ES-I3 (cell line): ENCODE measurements at regions not wholly inside any gene's neighbourhood (a gene's known extent, or its start where the extent isn't known, plus 50 kb on each side); places are given as distances from the start of the nearest gene placed in this dataset.

Source experiments
- H3K36me3 ChIP-seq: 2 replicates; pipeline ENCODE4 v1.6.1; 2013; ENCODE audit warnings: mild to moderate bottlenecking, low read length, control low read depth, moderate library complexity; ENCODE audit not compliant: insufficient read depth
- H3K4me1 ChIP-seq: 2 replicates; pipeline ENCODE4 v1.6.1; 2013; ENCODE audit warnings: mild to moderate bottlenecking, control low read depth, low read length; ENCODE audit not compliant: insufficient read depth
- H3K9ac ChIP-seq: 2 replicates; pipeline ENCODE4 v1.6.1; 2013; ENCODE audit warnings: low read depth, mild to moderate bottlenecking, low read length, moderate library complexity
- H3K9me3 ChIP-seq: 2 replicates; pipeline ENCODE4 v1.6.1; 2013; ENCODE audit warnings: mild to moderate bottlenecking, low read length, moderate library complexity; ENCODE audit not compliant: control insufficient read depth, insufficient read depth

GRCh38 chr6:133190912-133191311 is 50.2 kb upstream of the EYA4 start:
- H3K9ac ChIP-seq: no peak overlapping the region
- H3K36me3 ChIP-seq: no peaks in the 10 kb centered on the region
- H3K9me3 ChIP-seq: no peaks in the 10 kb centered on the region
- H3K4me1 ChIP-seq: peaks cover 14% of the 10 kb centered on the region

DNA sequence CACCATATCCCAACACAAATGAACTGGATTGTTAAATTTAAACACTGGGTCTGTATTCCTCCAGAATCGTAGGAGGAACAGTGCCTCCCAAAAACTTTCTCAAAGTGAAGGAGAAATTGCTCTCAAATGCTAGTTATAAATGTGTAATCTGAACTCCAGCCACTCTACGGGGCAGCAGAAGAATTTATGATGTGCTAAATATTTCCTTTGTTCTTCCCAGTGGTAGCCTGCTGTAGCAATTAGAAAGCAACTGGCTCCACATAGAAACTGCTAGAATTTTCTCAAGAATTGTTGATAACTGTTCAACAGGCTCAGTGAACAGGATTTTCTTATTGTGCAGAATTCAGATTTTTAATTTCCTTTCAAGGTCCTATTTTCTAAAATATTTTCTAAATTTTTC is 49.8 kb upstream of the EYA4 start:
- Histone ChIP-seq H3K36me3 (no peaks in the 10 kb centered on the region), H3K9ac (no peak overlapping the region)

More for the DNA sequence above, 49.8 kb upstream of the EYA4 start:
- Histone ChIP-seq H3K9me3 (no peaks in the 10 kb centered on the region), H3K4me1 (peaks cover 14% of the 10 kb centered on the region)
